ENCODE measurements at regions not wholly inside any gene's neighbourhood (a gene's known extent, or its start where the extent isn't known, plus 50 kb on each side); places are given as distances from the start of the nearest gene placed in this dataset.

DNA sequence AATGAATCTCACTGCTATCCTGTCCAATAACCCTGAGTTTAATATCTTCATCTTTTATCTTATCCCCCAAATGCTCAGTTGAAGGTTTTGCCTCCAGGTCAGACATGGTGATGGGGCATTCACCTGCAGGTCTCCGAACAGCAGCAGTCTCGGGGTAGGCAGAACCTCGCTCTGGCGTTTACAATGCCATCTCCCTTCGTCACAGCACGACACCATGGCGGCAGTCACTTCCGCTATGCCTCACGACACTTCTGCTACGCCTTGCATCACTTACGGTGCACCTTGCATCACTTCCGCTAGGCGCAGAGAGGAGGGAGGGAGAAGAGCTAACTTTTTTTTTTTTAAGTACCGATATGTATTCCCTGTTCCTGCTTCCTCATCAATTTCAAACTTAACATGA lies 194.9 kb downstream of the BCAS1 start:
- Mint-ChIP-seq H3K36me3 (ENCODE audit: low read depth) (no peaks in the 10 kb centered on the region), H3K9me3 (ENCODE audit: low read depth) (no peaks in the 10 kb centered on the region), H3K27ac (ENCODE audit: unreplicated experiment) (no peak overlapping the region), H3K4me3 (ENCODE audit: unreplicated experiment) (no peak overlapping the region), H3K4me1 (ENCODE audit: low read depth) (peaks cover 22% of the 10 kb centered on the region), H3K27me3 (ENCODE audit: low read depth) (no peaks in the 10 kb centered on the region)
- DNase-seq (ENCODE audit: low spot score) = no peak
- TF ChIP-seq CTCF (IDR thresholded peaks at IDR 0.05) = no peak

DNA sequence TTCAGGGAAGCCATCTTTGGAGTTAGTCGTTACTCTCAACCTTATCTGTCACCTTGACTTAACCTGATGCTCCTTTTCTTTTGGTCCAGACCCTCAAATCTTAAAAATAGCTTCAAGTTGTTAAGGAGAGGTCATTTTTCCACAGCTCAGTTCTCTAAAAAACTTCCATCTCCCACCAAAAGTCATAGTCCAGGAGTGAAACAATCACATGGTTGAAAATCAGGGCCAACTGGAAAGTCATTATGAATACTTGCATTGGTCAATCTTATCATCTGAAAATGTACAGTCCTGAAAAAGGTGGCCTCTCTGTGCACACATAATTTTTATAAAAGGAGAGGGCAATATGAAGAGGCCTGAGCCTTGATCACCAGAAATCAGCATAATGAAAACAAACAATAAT lies 195.7 kb downstream of the BCAS1 start:
- Mint-ChIP-seq H3K9me3 (ENCODE audit: low read depth) (no peaks in the 10 kb centered on the region), H3K4me3 (ENCODE audit: unreplicated experiment) (no peak overlapping the region), H3K27me3 (ENCODE audit: low read depth) (no peaks in the 10 kb centered on the region), H3K27ac (ENCODE audit: unreplicated experiment) (no peak overlapping the region), H3K36me3 (ENCODE audit: low read depth) (no peaks in the 10 kb centered on the region), H3K4me1 (ENCODE audit: low read depth) (peaks cover 27% of the 10 kb centered on the region)
- TF ChIP-seq CTCF (IDR thresholded peaks at IDR 0.05) = no peak
- no peak for DNase-seq (ENCODE audit: low spot score)

DNA sequence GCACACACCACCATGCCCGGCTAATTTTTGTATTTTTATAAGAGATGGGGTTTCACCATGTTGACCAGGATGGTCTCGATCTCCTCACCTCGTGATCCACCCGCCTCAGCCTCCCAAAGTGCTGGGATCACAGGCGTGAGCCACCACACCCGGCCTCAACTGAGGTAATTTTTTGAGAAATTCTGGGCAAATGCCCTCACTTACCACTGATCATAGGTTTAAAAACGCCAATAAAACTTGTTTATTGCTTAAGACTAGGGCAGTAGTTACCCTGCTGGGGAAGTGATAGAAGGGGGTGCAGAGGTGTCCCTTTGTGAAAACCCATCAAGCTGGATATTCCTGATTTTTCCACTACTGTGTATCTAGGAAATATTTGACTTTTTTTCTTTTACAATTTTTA lies 196.3 kb downstream of the BCAS1 start:
- Mint-ChIP-seq H3K36me3 (ENCODE audit: low read depth) (no peaks in the 10 kb centered on the region), H3K4me3 (ENCODE audit: unreplicated experiment) (no peak overlapping the region), H3K27me3 (ENCODE audit: low read depth) (no peaks in the 10 kb centered on the region), H3K27ac (ENCODE audit: unreplicated experiment) (no peak overlapping the region), H3K9me3 (ENCODE audit: low read depth) (no peaks in the 10 kb centered on the region), H3K4me1 (ENCODE audit: low read depth) (peaks cover 32% of the 10 kb centered on the region)
- no peak for DNase-seq (ENCODE audit: low spot score)
- TF ChIP-seq CTCF (IDR thresholded peaks at IDR 0.05) = no peak

- H3K4me1 Mint-ChIP-seq (ENCODE audit: low read depth) = peaks cover 32% of the 10 kb centered on the region
- DNase-seq (ENCODE audit: low spot score) = no peak
- H3K9me3 Mint-ChIP-seq (ENCODE audit: low read depth) = no peaks in the 10 kb centered on the region
- H3K27ac Mint-ChIP-seq (ENCODE audit: unreplicated experiment) = peak overlapping the region; percentile 83
- H3K27me3 Mint-ChIP-seq (ENCODE audit: low read depth) = no peaks in the 10 kb centered on the region
- no peak for TF ChIP-seq CTCF (IDR thresholded peaks at IDR 0.05)
- no peaks in the 10 kb centered on the region for H3K36me3 Mint-ChIP-seq (ENCODE audit: low read depth)
- peak overlapping the region; percentile 52 for H3K4me3 Mint-ChIP-seq (ENCODE audit: unreplicated experiment)
These were observed 197.2 kb downstream of the BCAS1 start for GRCh38 chr20:53873230-53873604.

DNA sequence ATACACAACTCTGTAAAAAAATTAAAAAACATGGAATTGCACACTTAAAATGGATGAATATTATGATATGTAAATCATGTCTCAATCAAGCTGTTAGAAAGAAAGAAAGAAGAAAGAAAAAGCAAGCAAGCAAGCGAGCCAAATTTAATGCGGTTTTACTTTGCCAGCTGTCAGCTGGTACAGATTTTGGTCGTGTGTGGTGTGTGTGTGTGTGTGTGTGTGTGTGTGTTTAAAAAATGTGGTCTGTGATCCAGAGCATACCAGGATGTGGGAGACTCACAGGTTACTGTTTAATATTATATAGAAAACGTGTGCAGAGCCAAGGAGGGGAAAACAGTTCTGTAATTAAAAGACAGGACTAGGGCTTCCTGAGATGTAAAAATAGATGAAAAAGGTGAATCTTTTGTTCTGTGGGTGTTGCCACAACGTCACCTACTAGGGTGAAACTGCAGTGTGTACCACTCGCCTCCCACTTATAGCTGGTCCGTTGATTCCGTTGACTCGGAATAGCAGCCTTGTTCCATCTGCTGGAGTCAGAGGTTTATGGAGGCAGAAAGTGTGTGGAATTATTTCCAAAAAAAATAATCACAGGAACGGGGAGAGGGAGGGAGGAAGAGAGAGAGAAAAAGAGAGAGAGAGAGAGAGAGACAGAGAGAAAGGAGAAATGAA lies 197.7 kb downstream of the BCAS1 start:
- H3K4me1 Mint-ChIP-seq (ENCODE audit: low read depth) = peaks cover 32% of the 10 kb centered on the region
- peak; percentile 21 for TF ChIP-seq CTCF (IDR thresholded peaks at IDR 0.05)
- H3K4me3 Mint-ChIP-seq (ENCODE audit: unreplicated experiment) = peak overlapping the region; percentile 52
- DNase-seq (ENCODE audit: low spot score) = no peak
- H3K9me3 Mint-ChIP-seq (ENCODE audit: low read depth) = no peaks in the 10 kb centered on the region
- peak overlapping the region; percentile 83 for H3K27ac Mint-ChIP-seq (ENCODE audit: unreplicated experiment)
- no peaks in the 10 kb centered on the region for H3K36me3 Mint-ChIP-seq (ENCODE audit: low read depth)
- no peaks in the 10 kb centered on the region for H3K27me3 Mint-ChIP-seq (ENCODE audit: low read depth)
